GM21526 (cell line): ENCODE measurements at regions not wholly inside any gene's neighbourhood (a gene's known extent, or its start where the extent isn't known, plus 50 kb on each side); places are given as distances from the start of the nearest gene placed in this dataset.
A peak's percentile ranks its signal among the peaks of the same experiment; 100 is the strongest.

Experiments
- ATAC-seq: cut with Tn5 transposase; IDR thresholded peaks from one replicate; pipeline ENCODE4 v1.9.1; 2021; ENCODE audit warnings: moderate library complexity; ENCODE audit not compliant: unreplicated experiment, low FRiP score

GRCh38 chr2:133927894-133928293 lies 326.0 kb upstream of the MGAT5 start:
- ATAC-seq, result no peak

GRCh38 chr2:133936096-133936495 lies 317.8 kb upstream of the MGAT5 start:
- ATAC-seq, result no peak

GRCh38 chr2:133936601-133937000 lies 317.3 kb upstream of the MGAT5 start:
- no peak for ATAC-seq

GRCh38 chr2:133937669-133938068 lies 316.2 kb upstream of the MGAT5 start:
- no peak for ATAC-seq

GRCh38 chr2:133940134-133940533 lies 313.7 kb upstream of the MGAT5 start:
- ATAC-seq, result no peak

- ATAC-seq, result no peak
Measured at GRCh38 chr2:133941666-133942065, 312.2 kb upstream of the MGAT5 start.

GRCh38 chr2:133942398-133942797 lies 311.5 kb upstream of the MGAT5 start:
- no peak for ATAC-seq

- ATAC-seq, result no peak
Measured at GRCh38 chr2:133943108-133943507, 310.8 kb upstream of the MGAT5 start.

GRCh38 chr2:133945089-133945488 lies 308.8 kb upstream of the MGAT5 start:
- no peak for ATAC-seq

- ATAC-seq, result no peak
Measured at GRCh38 chr2:133947057-133947456, 306.8 kb upstream of the MGAT5 start.

- ATAC-seq, result no peak
Measured at GRCh38 chr2:133948610-133949290, 305.1 kb upstream of the MGAT5 start.

GRCh38 chr2:133949595-133949994 lies 304.3 kb upstream of the MGAT5 start:
- ATAC-seq, result no peak

GRCh38 chr2:133951209-133951608 lies 302.7 kb upstream of the MGAT5 start:
- ATAC-seq, result no peak

- ATAC-seq, result peak; percentile 41
Measured at GRCh38 chr2:133952420-133952819, 301.5 kb upstream of the MGAT5 start.

GRCh38 chr2:133952896-133953295 lies 301.0 kb upstream of the MGAT5 start:
- no peak for ATAC-seq

GRCh38 chr2:133953524-133953923 lies 300.3 kb upstream of the MGAT5 start:
- ATAC-seq, result peak; percentile 80

- no peak for ATAC-seq
Measured at GRCh38 chr2:133954636-133955035, 299.2 kb upstream of the MGAT5 start.

GRCh38 chr2:133955169-133955568 lies 298.7 kb upstream of the MGAT5 start:
- no peak for ATAC-seq

- ATAC-seq, result no peak
Measured at GRCh38 chr2:133956434-133956935, 297.4 kb upstream of the MGAT5 start.

GRCh38 chr2:133957724-133958480 lies 296.0 kb upstream of the MGAT5 start:
- no peak for ATAC-seq

- ATAC-seq, result no peak
Measured at GRCh38 chr2:133959066-133959465, 294.8 kb upstream of the MGAT5 start.

- no peak for ATAC-seq
Measured at GRCh38 chr2:133966720-133967304, 287.1 kb upstream of the MGAT5 start.
